Medulla oblongata (tissue), 1 donor: ENCODE measurements at regions not wholly inside any gene's neighbourhood (a gene's known extent, or its start where the extent isn't known, plus 50 kb on each side); places are given as distances from the start of the nearest gene placed in this dataset.

ENCODE experiments used
- DNase-seq: peaks from one replicate; pipeline ENCODE4 v3.0.0-alpha.2; 2015; ENCODE audit errors: extremely low spot score

GRCh38 chr16:61323456-61323855 lies 712.8 kb downstream of the CDH8 start:
- DNase-seq = no peak

- DNase-seq = no peak
These were observed 715.4 kb downstream of the CDH8 start for GRCh38 chr16:61320791-61321190.

DNA sequence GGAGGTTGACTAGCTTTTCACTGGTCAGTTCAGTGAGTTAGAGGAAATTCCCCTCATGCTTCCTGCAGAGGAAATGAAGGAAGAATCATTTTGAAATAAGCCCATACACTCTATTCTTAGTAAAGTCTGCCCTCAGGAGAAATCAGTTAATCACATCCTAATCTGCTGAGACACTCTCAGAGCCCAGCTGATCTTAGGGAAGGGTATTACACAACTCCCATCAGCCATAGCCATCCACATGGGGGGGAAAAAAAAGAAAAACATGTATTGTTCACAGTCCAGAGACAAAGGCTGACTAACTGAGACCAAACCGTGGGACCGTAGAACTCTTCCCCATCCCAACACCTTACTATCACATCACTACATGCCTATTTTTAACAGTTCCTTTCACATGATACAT lies 722.3 kb downstream of the CDH8 start:
- DNase-seq = no peak

GRCh38 chr16:61309386-61309785 lies 726.9 kb downstream of the CDH8 start:
- no peak for DNase-seq

- DNase-seq = no peak
These were observed 730.0 kb downstream of the CDH8 start for GRCh38 chr16:61306204-61306603.

- no peak for DNase-seq
These were observed 739.4 kb downstream of the CDH8 start for GRCh38 chr16:61296814-61297213.

DNA sequence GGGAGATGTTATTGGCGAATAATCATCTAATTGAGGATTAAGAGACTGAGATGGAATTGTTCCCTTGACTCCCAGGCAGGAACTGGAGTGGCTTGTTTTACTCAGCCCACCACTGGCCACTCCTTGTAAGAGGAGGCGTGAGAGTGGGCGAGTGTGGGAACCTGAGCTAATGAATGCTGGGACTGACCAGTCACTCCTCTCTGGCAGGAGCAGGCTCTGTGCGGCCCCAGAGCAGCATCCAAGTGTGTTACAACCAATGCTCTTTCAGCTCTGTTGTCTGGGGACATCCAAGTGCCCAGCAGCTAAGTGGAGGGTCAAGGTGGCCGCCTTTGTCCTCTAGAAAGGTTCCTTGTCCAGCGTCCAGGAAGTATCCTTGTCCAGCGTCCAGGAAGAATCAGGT lies 739.9 kb downstream of the CDH8 start:
- DNase-seq = no peak

GRCh38 chr16:61295311-61295710 lies 740.9 kb downstream of the CDH8 start:
- no peak for DNase-seq

GRCh38 chr16:61289141-61289540 lies 747.1 kb downstream of the CDH8 start:
- no peak for DNase-seq

DNA sequence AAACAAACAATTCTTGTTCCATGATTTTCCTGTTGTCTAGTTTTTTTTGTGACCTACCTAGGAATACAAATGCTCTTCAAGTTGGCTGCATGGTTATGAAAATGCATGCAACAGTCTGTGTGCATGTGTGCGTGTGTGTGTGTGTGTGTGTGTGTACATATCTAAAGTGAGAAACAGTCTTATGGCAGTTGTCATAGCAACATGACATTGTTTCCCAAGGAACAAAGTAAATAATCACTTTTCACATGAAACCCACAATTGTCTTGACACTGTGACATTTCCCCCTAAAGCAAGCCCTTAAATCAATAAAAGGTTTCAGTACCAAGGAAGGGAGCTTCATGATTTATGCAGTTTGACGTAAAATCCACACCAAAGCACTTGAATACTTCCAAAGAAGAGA lies 758.4 kb downstream of the CDH8 start:
- DNase-seq = no peak

DNA sequence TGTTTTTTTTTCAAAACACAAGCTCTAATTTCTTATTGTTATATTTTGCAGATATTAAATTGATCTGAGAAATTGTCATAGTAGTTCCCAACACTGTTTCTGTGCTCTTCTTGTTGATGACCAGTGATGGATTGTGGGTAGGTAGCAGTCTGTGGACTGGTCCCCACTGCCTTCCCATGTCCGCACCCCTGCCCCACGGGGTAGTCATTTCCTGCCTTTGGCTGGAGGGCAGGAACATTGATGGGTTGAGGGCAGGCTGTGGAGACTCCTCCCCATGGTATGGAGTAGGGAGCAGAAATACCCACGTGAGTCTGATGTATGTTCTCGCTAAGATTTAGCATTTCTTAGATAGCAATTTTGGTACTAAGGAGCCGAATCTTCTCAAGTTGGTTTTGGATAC lies 762.0 kb downstream of the CDH8 start:
- no peak for DNase-seq

DNA sequence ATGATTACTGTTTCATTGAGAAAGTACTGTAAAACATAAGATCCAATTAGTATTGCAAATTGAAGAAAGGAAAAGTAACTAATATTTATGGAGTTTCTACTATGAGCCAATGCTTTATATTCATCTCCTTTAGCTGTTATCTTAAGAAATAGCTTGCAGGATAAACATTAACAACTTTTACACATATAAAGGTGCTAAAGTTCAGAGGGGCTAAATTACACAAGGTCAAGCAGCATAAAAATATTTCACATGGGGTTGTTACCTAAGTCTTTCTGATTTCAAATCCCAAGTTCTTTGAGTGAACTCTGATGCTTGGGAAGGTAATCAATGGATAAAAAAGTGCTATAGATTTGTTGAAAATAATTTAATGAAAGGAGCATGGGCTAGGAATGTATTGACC lies 765.5 kb downstream of the CDH8 start:
- no peak for DNase-seq

DNA sequence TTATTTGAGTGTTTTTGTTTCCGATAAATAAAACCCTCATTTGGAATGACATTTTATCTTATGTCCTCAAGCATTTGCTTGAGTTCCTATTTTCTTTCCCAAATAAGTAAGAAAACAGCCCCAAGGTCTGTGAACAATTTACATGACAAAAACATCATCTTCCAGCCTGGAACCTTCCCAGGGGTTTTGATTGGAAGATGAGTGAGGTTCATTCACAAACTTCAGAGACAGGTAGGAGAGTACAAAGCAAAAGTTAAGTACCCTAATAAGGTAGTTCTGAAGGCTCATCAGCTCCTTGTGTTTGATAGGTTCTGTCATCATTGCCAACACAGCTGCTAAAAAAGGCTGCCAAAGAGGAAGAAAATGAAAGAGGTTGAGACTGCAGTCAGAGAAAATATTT lies 772.8 kb downstream of the CDH8 start:
- DNase-seq = no peak

DNA sequence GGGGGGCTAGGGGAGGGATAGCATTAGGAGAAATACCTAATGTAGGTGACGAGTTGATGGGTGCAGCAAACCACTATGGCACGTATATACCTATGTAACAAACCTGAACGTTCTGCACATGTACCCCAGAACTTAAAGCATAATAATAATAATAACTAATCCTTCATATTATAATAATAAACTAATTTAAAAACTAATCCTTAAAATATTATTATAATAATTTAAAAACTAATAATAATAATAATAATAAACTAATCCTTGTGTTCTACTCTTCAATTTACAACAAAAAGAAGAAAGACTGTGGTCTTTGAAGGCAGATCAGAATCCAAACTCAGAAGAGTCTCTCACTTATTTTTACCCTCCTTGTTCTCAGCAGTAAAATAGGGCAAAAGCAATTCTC lies 774.9 kb downstream of the CDH8 start:
- DNase-seq = no peak

- DNase-seq = no peak
These were observed 789.6 kb downstream of the CDH8 start for GRCh38 chr16:61246592-61246991.

DNA sequence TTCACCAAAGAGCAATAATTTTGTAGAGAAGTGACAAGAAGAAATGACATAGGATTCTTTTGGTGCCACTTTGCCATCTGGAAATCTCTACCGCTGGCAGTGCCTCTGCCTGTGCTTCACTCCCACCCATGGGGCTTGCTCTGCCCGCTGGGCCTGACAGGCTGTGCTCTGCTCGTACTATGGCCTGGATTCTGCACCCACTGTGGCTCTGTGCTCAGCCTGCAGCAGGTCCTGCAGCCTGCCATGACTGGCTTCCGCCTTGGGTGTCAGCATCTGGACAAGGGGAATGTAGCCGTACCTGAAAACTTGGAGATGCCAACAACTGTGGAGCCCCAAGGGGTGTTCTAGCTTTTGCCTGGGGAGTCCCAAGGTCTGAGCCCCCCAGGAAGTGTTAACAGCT lies 792.3 kb downstream of the CDH8 start:
- no peak for DNase-seq

DNA sequence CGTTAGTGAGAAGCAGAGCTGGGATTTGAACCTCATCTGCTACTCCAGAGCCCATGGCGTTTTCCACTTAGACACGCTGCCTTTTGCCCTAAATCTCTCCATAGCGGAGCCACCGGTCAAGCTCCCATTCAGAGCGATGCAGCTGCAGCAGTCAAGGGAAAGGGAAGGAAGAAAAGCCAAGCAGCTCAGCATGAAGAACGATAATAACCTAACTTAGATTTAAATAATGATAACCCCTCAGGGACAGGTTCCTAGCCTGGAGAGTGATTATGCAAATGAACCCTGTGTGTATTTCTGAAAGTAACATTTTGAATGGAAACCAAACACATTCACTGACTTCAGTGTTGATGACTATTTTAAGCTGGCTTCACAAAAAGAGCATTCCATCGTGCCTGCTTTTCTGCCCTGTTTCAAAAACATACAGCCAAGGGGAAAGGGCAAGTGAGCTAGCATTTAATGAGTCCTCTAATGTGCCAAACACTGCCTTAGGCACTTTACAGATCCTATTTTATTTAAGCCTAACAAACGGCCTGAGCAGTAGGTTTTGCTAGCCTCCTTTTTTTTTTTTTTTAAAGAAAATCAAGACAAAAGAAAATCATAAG lies 798.3 kb downstream of the CDH8 start:
- DNase-seq = no peak

GRCh38 chr16:61233713-61234112 lies 802.5 kb downstream of the CDH8 start:
- DNase-seq = no peak

GRCh38 chr16:61228371-61228770 lies 807.9 kb downstream of the CDH8 start:
- DNase-seq = no peak

GRCh38 chr16:61215605-61216004 lies 820.6 kb downstream of the CDH8 start:
- DNase-seq = no peak

DNA sequence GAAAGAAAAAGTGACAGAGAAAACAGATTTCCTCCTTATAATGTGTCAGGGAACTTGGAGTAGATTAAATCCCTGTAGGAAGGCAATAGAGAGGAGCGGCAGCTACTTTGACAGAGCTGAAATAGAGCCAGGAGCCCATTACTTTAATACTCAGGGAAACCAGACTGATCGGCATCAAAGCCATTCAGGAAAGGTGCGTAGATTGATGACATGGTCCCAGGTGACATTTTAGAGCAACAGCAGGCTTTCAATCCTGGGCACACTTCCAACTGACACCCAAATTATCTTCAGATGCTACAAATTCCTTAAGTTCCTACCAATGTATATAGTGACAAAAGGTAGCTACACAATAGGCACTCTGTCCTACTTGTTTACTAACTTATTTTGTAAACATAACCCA lies 821.5 kb downstream of the CDH8 start:
- DNase-seq = no peak

DNA sequence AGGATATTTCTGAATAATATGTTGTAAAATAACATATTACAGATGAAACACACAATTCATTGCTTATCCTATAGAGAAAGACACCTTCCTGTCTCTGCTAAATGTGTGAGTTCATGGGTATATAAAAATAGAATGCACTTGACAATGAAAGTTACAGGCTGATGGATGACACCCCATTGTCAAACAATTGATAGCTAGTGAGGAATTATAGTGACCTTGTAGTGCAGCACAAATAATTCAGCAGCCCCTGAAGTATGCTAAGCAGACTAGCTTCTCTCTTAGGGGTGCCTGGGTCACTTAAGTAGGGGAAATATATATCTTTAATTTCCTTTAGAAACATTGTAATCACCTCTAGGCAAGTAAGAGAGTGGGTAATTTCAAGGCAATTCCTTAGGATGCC lies 826.2 kb downstream of the CDH8 start:
- no peak for DNase-seq

DNA sequence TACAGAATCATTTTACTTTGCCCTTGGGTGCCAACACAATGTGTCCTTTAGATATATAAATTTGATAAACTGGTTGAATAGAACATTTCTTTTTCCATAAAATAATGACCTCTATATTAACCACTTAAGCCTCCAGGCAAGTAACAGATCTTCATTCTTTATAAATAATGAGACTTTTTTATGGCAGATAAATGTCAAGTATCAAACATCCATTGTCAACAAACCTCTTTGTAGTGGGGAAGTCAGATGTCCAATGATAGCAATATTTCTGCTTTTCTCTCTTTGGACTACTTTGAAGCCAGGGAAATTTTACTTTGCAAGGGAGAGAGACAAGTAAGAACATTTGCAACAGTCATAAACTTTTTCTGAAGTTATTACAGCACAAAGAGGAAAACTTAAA lies 841.2 kb downstream of the CDH8 start:
- DNase-seq = no peak

DNA sequence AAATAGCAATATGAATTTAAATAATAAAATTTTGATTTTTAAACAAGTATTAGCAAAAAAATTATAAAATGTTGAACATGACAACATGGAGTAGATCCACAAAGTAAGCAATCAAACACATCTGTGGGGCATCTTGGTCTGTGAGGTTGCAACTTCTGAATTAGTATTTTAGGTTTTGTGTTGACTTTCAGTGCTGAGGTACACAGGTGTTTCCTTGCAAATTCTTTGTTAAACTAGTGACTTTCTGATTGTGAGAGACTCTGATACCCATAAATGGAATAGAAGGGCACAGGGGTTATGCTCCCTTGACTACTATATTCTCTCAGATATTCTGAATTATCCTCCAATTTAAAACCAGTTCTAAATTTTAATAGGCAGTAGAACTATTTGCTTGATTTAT lies 841.7 kb downstream of the CDH8 start:
- no peak for DNase-seq

DNA sequence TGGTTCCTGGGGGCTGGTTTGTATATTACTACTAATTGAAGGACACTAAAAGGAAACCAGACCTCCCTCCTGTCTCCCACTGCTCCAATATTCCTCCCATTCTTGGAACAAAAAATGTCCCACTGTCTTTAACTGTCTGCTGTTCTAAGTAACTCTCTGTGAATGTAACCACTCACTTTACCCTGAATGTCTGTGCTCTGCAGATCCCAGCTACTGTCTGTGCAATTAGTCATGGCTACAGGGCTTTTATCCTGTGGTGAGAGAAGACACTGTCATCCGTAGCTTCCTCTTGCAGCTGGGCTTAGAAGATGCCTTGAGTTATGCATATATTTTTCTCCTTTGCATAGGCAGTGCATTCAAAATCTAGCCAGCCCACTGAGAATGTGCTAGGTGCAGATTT lies 853.8 kb downstream of the CDH8 start:
- DNase-seq = no peak
